NCI-H526 (cell line): ENCODE measurements at regions not wholly inside any gene's neighbourhood (a gene's known extent, or its start where the extent isn't known, plus 50 kb on each side); places are given as distances from the start of the nearest gene placed in this dataset.
"Not testable (repeated sequence)": the region's sequence is repeated elsewhere in the genome, so short reads cannot be mapped to it uniquely, and the experiment has no call there.

Experiments used
- DNase-seq, 2 experiments: peaks; one replicate each; lab custom pipeline; 2025; lab: John Stamatoyannopoulos, UW

DNA sequence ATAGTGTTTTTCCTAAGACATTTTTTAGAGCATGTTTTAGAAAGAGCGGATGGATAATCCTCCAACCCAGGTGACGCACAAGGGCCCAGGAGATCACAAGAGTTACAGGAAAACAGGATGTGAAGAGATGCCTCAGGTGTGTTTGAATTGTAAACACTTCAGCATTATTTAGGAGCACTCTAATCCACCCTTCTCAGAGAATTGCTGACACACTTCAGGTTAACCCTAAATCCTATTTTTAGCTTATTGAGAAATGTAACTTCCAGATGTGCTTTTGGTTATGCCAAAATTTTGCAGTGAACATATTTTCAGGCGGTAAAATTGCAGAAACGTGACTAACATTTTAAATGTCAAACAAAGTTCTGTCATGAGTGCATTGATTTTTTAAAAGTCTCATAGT is 755.4 kb upstream of the CTNND2 start:
- DNase-seq, result no peak

DNA sequence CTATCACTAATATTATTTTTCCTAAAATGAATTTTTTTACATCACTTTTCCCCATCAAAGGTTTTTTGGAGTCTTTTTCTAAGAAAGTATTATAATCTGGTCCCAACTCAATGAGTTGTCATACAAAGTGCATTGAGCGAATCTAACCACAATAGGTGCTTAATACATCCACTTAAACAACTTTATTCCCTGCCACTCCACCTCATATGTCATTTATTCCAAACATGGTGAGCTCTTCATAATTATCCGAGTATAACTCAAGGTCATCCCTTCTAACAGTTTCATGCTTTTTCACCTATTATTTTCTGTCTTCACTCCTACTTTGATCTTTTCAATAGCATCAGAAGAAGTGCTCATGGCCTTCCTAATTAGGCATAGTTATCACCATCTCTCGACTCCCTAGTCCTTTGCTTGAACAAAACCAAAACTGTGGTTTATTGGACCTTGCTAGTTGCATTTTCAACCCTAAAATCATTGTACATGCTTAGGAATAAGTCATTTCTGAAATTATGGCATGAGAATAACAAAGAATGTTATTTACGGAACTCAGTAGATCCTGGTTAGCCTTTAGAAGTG is 754.7 kb upstream of the CTNND2 start:
- DNase-seq, result no peak

DNA sequence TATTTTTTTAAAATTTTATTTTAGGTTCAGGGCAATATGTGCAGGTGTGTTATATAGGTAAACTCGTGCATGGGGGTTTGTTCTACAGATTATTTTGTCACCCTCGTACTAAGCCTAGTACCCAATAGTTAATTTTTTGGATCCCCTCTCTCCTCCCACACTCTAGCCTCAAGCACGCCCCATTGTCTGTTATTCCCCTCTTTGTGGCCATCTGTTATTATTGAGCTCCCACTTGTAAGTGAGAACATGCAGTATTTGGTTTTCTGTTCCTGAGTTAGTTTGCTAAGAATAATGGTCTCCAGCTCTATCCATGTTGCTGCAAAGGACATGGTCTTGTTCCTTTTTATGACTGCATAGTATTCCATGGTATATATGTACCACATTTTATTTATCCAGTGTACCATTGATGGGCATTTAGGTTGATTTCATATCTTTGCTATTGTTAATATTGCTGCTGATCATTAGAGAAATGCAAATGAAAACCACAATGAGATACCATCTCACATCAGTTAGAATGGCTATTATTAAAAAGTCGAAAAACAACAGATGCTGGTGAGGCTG is 753.7 kb upstream of the CTNND2 start:
- DNase-seq, result not testable (repeated sequence)

DNA sequence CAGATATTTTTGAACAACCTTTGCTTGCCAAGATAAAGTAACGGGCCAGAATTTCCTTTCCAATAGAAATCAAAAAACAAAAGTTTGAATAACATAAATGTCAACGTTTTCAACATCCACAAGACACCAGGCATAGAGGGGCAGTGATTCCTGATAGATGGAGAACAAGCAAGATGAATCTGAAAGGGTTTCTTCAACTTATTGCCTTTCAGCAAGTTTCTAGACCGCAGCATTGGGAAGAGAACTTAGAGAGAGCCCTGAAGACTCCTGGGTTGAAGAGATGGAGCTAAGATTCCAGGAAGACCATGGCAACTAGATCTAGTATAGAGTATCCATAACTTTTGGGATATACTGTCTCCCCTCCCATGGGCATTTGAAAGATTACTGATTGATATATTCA is 751.4 kb upstream of the CTNND2 start:
- no peak for DNase-seq

DNA sequence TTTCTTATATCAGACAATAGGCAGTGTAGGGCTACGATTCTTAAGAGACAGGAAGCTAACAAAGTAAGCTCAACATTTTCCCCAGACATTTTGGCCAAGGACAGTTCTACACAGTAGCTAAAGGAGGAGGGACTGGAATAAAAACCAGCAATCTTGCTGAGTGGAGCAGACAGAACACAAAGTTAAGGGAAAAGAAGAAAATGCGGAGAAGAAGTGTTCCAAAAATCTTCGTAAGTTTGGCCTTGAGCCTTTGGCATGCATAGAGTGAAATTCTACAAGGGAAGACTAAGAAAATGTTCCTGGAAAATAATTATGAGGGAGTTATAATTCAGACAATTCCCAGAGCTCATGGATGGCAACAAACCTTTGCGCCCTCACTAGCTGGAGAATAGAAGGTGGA is 748.0 kb upstream of the CTNND2 start:
- DNase-seq, result no peak

DNA sequence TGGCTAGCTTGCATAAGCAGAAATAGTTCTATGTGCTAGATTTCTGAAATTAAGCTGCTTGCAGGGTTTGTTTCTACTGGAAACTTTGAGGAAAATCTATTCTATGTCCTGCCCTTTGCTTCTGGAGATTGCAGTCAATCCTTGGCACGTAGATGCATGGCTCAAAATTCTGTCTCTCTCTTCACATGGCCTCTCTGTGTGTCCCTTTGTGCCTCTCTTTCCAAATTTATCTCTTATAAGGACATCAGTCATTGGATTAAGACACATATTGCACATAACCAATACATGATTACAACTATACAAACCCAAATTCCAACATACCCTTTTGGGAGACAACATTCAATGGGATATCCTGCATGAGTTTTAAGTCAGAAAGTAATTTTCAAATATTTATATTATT is 744.3 kb upstream of the CTNND2 start:
- DNase-seq, result no peak

DNA sequence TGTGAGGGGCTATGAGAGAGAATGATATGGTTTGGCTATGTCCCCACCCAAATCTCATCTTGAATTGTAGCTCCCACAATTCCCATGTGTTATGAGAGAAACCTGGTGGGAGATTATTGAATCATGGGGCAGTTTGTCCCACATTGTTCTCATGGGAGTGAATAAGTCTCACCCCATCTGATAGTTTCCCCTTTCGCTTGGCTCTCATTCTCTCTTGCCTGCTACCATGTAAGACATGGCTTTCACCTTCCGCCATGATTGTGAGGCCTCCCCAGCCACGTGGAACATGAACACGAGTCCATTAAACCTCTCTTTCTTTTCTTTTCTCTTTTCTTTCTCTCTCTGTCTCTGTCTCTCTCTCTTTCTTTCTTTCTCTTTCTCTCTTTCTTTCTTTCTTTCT is 743.4 kb upstream of the CTNND2 start:
- DNase-seq, result no peak

DNA sequence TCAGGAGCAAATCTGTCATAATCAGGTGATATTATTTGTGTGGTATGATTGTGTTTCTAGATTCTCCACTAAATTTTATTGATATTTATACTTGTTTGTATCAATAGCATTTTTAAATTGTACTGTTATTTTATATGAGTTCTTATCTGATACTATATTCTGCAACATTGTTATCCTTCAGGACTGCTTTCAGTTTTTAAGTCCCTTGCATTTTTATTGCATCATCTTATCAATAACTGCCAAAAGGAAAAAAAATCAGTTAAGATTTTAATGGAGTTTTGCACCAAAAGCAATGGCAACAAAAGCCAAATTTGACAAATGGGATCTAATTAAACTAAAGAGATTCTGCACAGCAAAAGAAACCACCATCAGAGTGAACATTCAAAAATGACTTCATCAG is 741.3 kb upstream of the CTNND2 start:
- DNase-seq, result no peak

DNA sequence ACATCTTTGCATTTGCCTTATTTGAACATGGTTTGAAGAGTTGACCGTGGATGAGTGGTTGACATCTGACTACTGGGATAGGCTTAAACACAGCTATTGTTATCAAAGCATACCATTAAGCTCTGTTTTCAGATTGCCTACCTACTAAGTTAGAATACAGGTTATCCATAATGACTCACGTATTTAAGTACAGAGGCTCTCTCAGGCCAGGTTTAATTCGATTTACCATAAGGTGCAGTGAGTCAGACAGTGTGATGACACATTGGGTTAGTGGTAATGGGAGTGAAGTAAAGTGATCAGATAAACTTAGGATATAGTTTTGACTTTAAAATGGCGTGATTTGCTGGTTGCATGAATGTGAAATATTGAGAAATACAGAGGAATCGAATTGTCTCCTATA is 732.0 kb upstream of the CTNND2 start:
- no peak for DNase-seq

DNA sequence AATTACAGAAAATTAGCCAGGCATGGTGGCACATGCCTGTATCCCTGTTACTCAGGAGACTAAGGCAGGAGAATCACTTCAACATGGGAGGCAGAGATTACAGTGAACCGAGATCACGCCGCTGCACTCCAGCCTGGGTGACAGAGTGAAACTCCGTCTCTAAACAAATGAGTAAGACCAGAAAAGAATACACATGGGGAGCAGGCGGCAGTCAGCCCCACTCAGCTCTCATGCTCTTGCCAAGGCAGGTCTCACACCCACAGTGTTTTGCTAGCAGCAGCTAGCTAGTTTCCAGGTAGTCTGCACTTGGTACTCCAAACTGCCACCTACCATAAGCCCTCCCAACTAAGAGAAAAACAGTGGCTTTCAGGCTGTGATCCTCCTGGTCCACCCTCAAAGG is 722.3 kb upstream of the CTNND2 start:
- no peak for DNase-seq

DNA sequence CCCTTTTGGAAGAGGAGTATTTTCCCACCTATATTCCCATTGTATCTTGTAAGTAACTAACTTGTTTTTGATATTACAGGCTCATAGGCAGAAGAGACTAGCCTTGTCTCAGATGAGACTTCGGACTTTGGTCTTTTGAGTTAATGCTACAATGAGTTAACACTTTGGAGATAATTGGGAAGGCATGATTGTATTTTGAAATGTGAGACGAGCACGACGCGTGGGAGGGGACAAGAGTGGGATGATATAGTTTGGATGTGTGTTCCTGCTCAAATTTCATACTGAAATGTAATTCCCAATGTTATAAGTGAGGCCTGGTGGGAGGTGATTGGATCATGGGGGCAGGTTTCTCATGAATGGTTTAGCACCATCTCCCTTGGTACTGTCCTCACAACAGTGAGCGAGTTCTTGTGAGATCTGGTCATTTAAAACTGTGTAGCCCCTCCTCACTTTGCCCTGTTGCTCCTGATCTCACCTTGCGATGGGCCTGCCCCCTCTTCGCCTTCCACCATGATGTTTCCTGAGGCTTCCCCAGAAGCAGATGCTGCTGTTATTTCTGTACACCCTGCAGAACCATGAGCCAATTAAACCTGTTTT is 721.5 kb upstream of the CTNND2 start:
- no peak for DNase-seq

DNA sequence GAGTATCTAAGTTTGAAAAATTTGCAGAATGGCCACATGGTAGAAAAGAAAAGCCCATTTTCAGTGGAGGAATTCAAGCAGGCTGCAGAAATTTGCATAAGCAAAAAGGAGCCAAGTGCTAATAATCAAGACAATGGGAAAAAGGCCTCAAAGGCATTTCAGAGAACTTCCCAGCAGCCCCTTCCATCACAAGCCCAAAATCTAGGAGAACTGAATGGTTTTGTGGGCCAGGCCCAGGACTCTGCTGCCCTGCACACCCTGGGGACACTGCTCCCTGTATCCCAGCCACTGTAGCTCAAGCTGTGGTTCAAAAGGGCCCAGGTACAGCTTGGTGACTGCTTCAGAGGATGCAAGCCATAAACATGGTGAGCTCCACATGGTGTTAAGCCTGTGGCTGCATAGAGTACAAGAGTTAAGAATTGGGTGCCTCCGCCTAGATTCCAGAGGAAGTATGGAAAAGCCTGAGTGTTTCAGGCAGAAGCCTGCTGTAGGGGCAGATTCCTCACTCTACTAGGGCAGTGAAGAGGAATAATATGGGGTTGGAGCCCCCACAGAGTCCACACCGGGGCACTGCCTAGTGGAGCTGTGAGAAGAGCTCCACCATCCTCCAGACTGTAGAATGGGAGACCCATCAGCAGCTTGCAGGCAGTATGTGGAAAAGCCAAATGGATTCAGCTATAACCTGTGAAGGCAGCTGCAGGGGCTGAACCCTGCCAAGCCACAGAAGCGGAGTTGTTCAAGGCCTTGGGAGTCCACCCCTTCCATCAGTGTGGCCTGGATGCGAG is 720.7 kb upstream of the CTNND2 start:
- no peak for DNase-seq

DNA sequence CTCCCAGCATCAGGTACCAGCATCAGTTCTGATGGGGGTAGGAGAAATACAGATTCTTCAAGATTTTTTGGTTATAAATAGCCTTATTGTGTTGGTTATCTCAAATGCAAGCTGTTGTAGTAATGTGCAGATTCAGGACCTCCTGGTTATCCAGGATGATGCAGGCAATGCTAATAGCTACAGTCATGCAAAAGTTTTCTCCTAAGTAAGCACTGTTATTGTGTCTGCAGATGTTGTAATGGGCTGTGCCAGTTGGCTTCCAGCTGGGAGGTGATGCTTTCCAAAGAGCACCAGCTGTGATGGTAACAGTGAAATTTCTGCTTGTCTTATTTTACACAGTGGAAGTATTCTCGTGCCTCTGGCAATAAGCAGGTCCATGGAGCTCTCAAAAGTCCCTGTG is 719.2 kb upstream of the CTNND2 start:
- DNase-seq, result no peak

DNA sequence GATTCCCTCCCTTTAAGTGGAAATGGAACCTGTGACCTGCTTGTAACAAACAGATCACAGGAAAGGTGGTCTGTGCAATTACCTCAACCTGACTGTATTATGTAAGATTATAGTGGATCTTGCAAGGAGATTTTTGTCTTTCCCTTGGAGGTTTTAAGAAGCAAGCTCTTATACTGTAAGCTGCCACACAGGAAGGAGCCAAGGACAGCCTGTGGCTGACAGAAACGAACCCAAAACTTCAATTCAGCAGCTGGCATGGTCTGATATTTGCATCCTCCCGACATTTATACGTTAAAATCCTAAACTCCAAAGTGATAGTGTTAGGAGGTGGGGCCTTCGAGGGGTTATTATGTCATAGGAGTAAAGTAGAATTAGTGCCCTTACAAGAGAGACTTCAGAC is 711.8 kb upstream of the CTNND2 start:
- DNase-seq, result no peak

DNA sequence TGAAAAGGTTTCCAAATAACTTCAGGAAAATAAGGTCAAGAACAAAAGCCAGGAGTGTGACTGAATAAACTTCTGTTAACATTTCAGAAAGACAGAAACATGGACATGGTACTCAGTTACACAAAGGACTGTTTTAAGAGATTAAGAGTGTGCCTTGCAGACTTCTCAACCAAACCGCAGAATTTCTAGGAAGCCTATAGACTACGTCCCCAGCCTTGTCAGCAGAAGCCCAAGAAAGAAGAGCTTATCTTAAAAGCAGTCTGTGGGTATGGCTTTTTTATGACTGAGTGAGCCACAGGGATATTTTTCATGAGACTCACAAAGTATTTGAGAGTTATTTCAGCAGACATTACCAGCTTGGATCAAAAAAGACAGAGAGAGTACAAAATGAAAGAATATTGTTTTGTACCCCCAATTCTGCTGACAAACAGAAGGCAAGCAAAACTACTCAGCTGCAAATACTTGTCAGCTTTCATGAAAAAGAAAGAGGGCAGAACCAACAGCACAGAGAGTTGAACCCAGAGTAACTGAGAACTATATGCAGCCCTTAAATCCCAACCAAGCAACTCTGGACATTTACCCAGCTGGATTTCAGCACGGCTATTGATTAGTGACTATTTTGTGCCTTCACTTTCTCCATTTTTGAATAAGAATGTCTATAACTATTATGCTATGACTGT is 711.0 kb upstream of the CTNND2 start:
- no peak for DNase-seq

DNA sequence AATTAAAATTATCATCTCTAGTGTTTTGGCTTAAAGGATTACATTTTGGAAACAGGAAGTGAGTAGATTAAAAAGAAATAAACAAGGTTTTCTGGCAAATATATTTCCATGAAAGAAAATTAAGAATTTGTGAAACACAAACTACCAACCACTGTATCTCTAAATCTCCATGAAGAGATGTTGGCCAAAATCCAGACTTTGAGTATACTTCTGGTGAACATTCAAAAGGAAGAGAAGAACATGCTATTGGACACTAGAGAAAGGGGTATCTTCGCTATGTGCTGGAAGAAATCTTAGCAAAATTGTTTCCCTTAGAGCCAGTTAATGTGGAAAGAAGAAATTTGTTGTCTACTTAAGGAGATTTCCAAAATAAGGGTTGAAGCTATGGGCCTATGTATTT is 710.4 kb upstream of the CTNND2 start:
- no peak for DNase-seq

DNA sequence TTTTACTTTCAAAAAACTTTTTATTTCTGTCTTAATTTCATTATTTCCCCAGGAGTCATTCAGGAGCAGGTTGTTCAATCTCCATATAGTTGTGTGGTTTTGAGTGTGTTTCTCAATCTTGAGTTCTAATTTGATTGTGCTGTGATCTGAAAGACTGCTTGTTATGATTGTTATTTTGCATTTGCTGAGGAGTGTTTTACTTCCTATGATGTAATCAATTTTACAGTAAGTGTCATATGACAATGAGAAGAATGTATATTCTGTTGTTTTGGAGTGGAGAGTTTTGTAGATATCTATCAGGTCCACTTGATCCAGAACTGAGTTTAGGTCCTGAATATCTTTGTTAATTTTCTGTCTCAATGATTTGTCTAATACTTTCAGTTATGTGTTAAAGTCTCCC is 706.9 kb upstream of the CTNND2 start:
- no peak for DNase-seq

DNA sequence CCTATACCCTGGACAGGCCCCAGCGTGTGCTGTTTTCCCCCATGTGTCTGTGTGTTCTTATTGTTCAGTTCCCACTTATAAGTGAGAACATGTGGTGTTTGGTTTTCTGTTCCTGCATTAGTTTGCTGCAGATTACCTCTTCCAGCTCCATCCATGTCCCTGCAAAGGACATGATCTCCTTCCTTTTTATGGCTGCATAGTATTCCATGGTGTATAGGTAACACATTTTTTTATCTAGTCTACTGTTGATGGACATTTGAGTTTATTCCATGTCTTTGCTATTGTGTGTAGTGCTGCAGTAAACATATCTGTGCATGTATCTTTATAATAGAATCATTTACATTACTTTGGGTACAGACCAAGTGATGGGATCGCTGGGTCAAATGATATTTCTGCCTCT is 703.6 kb upstream of the CTNND2 start:
- DNase-seq, result not testable (repeated sequence)

DNA sequence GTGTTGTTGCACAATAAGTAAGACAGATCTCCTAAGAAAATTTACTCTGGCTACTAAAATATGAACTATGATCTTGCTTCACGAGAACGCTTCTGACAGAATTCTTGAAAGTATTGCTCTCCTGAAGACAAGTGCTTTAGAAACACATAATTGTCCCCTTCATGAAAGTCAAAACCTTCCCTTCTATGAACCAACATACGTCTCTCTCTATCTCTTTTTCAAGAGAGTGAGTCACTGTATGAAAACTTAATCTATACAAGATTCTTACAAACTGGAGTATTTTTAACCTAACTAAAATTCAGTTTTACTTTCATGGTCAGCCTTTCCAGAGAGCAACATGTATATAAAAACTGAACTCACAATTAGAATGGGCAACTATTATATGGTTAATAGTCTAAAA is 688.0 kb upstream of the CTNND2 start:
- no peak for DNase-seq

DNA sequence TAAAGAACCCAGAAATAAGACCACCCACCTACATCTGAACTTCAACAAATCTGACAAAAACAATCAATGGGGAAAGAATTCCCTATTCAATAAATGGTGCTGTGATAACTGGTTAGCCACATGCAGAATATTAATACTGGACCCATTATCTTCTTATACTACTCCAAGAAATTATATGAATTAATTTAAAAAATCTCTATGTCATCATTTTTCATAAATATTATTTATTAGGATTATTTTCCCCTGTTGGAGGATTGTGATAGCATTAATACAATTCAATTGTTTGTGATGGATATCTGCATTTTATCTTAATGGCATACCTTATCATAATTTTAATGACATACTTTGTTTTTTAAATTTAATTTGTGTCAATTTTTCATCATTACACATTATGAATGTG is 682.2 kb upstream of the CTNND2 start:
- DNase-seq, result no peak

DNA sequence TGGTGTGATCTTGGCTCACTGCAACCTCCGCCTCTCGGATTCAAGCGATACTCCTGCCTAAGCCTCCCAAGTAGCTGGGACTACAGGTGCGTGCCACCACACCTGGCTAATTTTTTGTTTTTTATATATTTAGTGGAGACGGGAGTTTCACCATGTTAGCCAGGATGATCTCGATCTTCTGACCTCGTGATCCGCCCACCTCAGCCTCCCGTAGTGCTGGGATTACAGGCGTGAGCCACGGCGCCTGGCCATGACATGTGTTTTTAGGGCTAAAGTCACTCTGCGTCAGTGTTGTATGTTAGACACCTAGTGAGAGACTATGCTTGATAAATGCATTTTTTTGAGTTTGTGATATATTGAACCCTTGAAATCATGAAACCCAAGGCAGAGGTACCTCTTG is 674.6 kb upstream of the CTNND2 start:
- DNase-seq, result not testable (repeated sequence)

DNA sequence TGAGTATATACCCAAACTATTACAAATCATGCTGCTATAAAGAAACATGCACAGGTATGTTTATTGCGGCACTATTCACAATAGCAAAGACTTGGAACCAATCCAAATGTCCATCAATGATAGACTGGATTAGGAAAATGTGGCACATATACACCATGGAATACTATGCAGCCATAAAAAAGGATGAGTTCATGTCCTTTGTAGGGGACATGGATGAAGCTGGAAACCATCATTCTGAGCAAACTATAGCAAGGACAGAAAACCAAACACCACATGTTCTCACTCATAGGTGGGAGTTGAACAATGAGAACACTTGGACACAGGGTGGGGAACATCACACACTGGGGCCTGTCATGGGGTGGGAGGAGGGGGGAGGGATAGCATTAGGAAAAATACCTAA is 672.7 kb upstream of the CTNND2 start:
- DNase-seq, result not testable (repeated sequence)
